ENCODE measurements at regions not wholly inside any gene's neighbourhood (a gene's known extent, or its start where the extent isn't known, plus 50 kb on each side); places are given as distances from the start of the nearest gene placed in this dataset.
"Not testable (repeated sequence)": the region's sequence is repeated elsewhere in the genome, so short reads cannot be mapped to it uniquely, and the experiment has no call there.

- no peak for DNase-seq
Measured at GRCh38 chr18:42486271-42486670, 531.2 kb downstream of the PIK3C3 start.

GRCh38 chr18:42508683-42509296 is 553.8 kb downstream of the PIK3C3 start:
- DNase-seq = no peak

- no peak for DNase-seq
Measured at GRCh38 chr18:42509750-42510415, 554.8 kb downstream of the PIK3C3 start.

- DNase-seq = no peak
Measured at GRCh38 chr18:42510540-42510939, 555.5 kb downstream of the PIK3C3 start.

- DNase-seq = no peak
Measured at GRCh38 chr18:42513441-42513840, 558.4 kb downstream of the PIK3C3 start.

- no peak for DNase-seq
Measured at GRCh38 chr18:42514512-42514911, 559.5 kb downstream of the PIK3C3 start.

- DNase-seq = no peak
Measured at GRCh38 chr18:42517896-42518295, 562.9 kb downstream of the PIK3C3 start.

GRCh38 chr18:42518331-42518730 is 563.3 kb downstream of the PIK3C3 start:
- DNase-seq = not testable (repeated sequence)

- DNase-seq = no peak
Measured at GRCh38 chr18:42520138-42520537, 565.1 kb downstream of the PIK3C3 start.

- DNase-seq = no peak
Measured at GRCh38 chr18:42525905-42526304, 570.9 kb downstream of the PIK3C3 start.

- DNase-seq = no peak
Measured at GRCh38 chr18:42527766-42528165, 572.7 kb downstream of the PIK3C3 start.

GRCh38 chr18:42530276-42530675 is 575.2 kb downstream of the PIK3C3 start:
- DNase-seq = no peak

- no peak for DNase-seq
Measured at GRCh38 chr18:42532119-42532518, 577.1 kb downstream of the PIK3C3 start.

GRCh38 chr18:42533009-42533575 is 578.1 kb downstream of the PIK3C3 start:
- no peak for DNase-seq

GRCh38 chr18:42533616-42534015 is 578.6 kb downstream of the PIK3C3 start:
- DNase-seq = no peak

GRCh38 chr18:42534313-42534712 is 579.3 kb downstream of the PIK3C3 start:
- DNase-seq = no peak

GRCh38 chr18:42536442-42536841 is 579.0 kb downstream of the RIT2 start:
- no peak for DNase-seq

- DNase-seq = no peak
Measured at GRCh38 chr18:42537291-42537690, 578.2 kb downstream of the RIT2 start.

- DNase-seq = no peak
Measured at GRCh38 chr18:42544901-42545300, 570.6 kb downstream of the RIT2 start.

GRCh38 chr18:42545825-42546224 is 569.7 kb downstream of the RIT2 start:
- DNase-seq = no peak

GRCh38 chr18:42548493-42548892 is 567.0 kb downstream of the RIT2 start:
- DNase-seq = no peak

- DNase-seq = no peak
Measured at GRCh38 chr18:42549596-42549995, 565.9 kb downstream of the RIT2 start.

GRCh38 chr18:42552559-42552958 is 562.9 kb downstream of the RIT2 start:
- not testable (repeated sequence) for DNase-seq

- no peak for DNase-seq
Measured at GRCh38 chr18:42559069-42559690, 556.3 kb downstream of the RIT2 start.
